Cardiac fibroblast (primary cell): ENCODE measurements at regions not wholly inside any gene's neighbourhood (a gene's known extent, or its start where the extent isn't known, plus 50 kb on each side); places are given as distances from the start of the nearest gene placed in this dataset.

Experiments used
- DNase-seq, 2 donors: peaks; one replicate each; pipeline versions ENCODE4 v3.0.0 to v3.0.0-alpha.2; 2010; ENCODE audit warnings: low read depth in 2 of 2
- H3K4me3 ChIP-seq, 2 donors: replicated peaks in 1 of 2; 1 replicate in 1 of 2; 2 replicates in 1 of 2; pipeline ENCODE4 v1.5.1; 2011; ENCODE audit warnings: low read depth in 2 of 2, low read length in 2 of 2, mild to moderate bottlenecking in 2 of 2, moderate library complexity in 1 of 2
- CTCF ChIP-seq: IDR thresholded peaks from one replicate; pipeline ENCODE4 v1.5.1; 2011; ENCODE audit warnings: low read depth, mild to moderate bottlenecking, low read length, inconsistent platforms

GRCh38 chr20:12395353-12395752 is 477.7 kb downstream of the BTBD3 start:
- TF ChIP-seq CTCF: no peak
- peak in 1 of 2 donors; percentile 23 for DNase-seq
- no peak overlapping the region for H3K4me3 ChIP-seq

DNA sequence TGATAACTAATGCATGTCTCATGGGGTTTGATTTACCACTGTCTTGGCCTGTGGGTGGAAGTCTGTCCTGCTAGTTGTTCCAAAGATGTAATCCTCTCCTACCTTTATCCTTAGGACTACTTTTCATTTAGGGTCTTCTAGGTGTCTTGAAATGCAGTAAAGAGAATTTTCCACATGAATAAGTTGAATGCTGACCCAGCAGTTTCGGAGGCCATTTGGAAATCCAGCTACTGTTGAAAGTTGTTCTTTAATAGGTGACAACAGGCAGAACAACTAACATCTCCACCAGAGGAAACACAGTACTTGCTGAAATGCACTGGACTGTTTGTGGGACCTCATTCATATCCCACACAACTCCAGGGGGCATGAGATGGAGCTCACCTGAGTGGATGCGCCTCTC is 478.1 kb downstream of the BTBD3 start:
- no peak overlapping the region for H3K4me3 ChIP-seq
- no peak for DNase-seq
- TF ChIP-seq CTCF: no peak

- TF ChIP-seq CTCF: no peak
- no peak for DNase-seq
- no peak overlapping the region for H3K4me3 ChIP-seq
These were observed 481.6 kb downstream of the BTBD3 start for GRCh38 chr20:12399110-12399836.

GRCh38 chr20:12404941-12405340 is 487.2 kb downstream of the BTBD3 start:
- DNase-seq: no peak
- H3K4me3 ChIP-seq: no peak overlapping the region
- no peak for TF ChIP-seq CTCF

DNA sequence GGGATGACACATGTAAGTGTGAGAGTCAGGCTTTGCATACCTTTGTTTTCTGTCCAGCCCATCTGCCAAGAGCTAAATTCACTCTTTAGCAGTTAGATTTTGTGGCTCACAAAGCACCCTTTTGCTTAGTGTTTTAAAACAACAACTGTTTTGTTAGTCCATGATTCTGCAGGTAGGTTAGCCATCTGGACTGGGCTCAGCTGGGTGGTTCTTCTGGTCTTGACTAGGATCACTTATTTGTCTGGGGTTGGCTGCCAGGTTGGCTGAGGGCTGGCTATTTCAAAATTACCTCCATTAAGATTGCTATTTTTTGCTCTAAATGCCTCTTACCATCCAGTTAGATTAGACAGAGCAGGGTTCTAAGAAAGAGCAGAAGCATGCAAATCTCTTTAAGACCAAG is 489.3 kb downstream of the BTBD3 start:
- no peak for DNase-seq
- H3K4me3 ChIP-seq: no peak overlapping the region
- no peak for TF ChIP-seq CTCF

GRCh38 chr20:12409501-12409900 is 491.8 kb downstream of the BTBD3 start:
- TF ChIP-seq CTCF: no peak
- no peak for DNase-seq
- no peak overlapping the region for H3K4me3 ChIP-seq

DNA sequence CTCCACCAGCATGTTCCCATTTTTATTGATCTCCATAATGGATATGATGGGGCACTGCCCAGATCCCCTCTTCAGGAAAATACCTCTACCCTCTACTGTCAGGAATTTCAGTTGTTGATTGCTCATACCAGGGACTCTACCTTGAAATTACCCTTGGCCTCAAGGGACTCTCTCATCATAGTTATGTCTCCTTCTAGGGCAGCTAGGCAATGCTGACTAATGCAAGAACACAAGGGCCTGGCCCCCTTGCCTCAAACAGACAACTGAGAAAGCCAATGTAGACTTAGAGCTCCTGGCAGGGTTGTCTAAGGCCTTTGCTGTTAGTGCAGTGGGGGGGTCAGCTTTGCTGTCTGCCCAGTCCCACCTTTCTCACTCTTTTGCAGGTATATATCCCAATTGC is 493.1 kb downstream of the BTBD3 start:
- TF ChIP-seq CTCF: no peak
- H3K4me3 ChIP-seq: no peak overlapping the region
- no peak for DNase-seq
